ENCODE measurements at regions not wholly inside any gene's neighbourhood (a gene's known extent, or its start where the extent isn't known, plus 50 kb on each side); places are given as distances from the start of the nearest gene placed in this dataset.

DNA sequence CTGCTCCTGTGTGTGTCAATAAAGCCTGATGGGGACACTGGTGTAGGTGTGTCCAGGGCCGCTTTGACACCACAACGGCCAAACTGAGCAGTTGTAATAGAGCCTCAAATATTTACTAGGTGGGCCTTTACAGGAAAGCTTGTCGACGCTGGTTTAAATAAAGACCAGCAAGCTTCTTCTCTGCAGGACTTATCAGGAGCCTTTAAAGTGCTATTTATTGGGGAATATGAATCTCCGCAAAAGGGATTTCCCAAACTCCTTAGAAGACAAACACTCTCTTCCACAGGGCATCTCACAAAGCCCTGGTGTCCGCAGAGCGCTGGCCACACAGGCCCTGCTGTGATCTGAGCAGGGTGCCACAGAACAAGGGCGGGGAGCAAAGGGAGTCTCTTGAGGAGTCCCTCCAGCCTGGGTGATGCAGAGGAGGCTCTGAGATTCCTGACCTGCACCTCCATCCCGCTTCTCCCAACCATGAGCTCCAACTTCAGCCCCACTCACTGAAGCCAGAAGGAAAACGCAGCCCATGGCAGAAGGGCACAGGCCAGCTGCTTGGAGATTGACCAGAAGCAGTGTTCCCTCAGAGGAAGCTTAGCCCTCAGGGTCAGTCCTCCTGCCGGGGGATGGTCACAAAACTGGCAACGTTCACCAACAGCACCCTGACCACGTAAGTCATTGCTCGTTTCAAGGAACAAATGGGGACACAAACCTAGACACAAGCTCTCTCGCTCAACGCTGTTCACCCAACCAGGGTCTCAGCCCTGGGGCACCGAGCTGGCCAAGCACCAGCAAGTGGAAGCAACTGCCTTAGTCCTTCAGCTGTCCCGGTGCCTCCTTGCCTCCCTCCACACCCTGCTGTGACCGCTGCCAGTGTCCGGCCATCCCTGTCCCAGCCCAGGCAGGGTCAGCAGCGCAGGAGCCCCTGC lies 129.5 kb downstream of the OAT start:
- DNase-seq (ENCODE audit: low spot score) (no peak), ATAC-seq (no peak)

DNA sequence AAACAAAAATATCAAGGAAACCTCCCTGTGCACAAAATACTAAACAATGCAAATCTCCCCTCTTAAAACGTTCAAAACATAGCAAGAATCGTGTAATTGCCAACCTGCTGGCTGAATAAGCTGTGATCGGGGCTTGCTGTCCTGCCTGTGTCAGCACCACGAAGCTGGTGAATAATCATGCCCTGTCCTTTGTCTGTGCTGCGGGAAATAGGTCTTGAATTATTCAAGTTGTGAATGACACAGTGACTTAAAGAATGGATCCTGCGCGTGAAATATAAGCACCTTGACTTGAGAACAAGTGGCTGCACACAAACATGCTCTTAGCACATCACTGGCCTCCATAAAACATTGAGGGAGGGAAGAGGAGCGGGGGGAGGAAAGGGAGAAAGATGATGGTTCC lies 130.2 kb downstream of the OAT start:
- DNase-seq (ENCODE audit: low spot score) (no peak), ATAC-seq (no peak)

DNA sequence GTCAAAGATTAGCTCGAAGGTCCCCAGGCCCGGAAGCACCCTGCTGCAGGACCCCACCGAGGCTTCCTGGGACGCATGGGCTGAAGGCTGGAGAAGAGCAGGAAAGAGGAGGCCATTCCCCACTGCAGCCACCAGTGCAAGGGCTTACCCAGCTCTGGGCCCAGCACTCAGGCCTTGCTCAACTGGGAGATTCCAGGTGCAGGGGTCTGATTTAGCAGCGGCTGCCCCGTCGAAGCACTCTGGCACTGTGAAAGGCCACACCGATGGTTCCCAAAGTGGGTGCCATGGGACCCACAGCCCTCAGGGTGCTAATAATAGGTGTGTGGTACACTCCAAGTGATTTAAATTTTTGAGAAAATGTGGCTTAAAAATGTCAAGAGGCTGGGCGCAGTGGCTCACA lies 130.9 kb downstream of the OAT start:
- DNase-seq (ENCODE audit: low spot score) (no peak), ATAC-seq (no peak)

DNA sequence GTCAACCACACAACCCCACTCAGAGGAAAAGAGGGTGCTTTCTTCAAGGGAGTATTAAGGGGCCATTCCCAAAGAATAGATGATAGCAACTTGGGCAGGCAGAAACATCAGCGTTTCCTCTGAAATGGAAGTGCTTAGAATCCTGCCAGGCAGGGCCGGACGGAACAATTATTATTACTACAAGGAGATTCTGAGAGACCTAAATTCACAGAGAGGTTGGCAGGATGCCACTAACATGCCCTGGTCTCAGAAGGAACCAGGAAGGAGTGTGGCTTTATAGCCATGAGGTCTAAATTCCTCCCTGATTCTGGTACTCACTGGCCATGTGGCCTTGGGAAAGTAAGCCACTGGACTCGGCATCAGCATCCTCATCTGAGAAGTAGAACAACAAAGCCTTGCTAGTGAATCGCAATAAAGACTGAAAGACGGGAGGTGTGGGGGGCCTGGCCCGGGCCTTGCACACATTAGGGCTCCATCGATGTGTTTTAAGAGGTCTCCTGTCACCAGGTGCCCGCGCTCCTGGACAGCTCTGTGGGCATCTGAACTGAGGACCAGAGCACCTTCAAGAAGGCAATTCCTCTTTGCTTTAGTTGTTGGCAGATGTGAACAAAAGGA lies 131.5 kb downstream of the OAT start:
- DNase-seq (ENCODE audit: low spot score) (no peak), ATAC-seq (no peak)

DNA sequence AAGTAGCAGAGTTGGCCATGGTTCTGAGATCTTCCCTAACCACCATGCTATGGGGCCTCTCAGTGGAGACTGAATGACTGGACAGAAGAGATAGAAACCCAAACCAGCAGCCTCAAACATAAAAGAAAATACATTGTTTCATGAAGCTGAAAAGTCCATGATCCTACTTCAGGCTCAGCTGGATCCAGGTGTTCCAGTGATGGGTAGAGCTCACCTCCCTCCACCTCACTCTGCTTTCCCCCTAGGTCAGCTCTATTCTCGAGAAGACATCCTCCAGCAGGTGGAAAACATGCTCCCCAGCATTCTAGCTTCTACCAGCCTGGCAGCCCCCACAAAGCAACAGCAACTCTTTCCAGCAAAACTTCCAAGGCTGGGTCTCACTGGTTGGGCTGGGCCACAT lies 132.1 kb downstream of the OAT start:
- no peak for DNase-seq (ENCODE audit: low spot score)
- no peak for ATAC-seq

DNA sequence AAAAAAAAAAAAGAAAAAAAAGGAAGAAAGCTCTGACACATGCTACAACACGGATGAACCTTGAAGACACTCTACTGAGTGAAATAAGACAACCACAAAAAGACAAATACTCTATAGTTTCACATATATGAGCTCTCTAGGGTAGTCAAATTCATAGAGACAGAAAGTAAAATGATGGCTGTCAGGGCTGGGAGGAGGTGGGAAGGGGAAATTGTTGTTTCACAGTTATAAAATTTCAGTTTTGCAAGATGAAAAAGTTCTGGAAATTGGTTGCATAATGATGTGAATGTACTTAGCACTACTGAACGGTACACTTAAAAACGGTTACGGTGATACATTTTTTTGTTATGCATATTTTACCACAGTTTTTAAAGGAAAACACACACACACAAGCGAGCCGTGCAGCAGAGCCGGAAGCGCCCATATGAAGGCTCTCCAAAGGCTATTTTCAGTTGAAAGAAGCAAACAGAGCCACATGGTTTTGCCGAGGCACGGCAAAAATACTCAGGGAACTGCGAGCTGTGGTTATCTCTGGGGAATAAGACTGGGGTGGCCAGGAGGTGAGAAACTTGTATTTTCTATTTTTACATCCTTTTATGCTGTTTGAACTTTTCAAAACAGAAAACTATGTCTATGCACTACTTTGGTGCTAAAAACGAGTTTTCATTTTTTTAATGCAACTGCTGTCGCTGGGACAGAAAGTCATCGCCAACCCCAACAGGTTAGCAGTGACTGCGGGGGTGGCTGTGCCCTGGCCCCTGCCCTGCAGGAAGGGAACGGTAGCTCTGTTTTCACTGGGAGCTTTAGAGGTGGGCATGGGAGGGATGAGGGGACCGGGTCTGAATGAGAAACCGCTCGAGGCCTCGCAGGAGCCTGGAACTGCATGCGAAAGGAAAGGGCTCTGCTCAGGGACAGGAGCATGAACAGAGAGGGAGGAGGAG lies 132.9 kb downstream of the OAT start:
- DNase-seq (ENCODE audit: low spot score) (no peak), ATAC-seq (no peak)

DNA sequence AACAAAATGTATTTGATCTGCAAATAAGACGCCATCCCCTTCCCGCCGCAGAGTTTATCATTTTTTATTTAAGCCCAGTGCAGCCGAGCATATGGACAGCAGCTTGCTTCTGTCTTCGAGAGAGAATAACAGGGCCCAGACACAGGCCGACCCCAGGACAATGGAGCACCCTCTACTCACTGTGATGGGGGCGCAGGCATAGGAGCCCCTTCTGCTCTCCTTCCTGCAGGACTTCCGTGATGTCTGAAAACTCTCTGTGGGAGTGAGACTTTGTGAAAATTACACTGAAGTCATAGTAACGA lies 134.8 kb downstream of the OAT start:
- ATAC-seq, result no peak
- DNase-seq (ENCODE audit: low spot score), result no peak

DNA sequence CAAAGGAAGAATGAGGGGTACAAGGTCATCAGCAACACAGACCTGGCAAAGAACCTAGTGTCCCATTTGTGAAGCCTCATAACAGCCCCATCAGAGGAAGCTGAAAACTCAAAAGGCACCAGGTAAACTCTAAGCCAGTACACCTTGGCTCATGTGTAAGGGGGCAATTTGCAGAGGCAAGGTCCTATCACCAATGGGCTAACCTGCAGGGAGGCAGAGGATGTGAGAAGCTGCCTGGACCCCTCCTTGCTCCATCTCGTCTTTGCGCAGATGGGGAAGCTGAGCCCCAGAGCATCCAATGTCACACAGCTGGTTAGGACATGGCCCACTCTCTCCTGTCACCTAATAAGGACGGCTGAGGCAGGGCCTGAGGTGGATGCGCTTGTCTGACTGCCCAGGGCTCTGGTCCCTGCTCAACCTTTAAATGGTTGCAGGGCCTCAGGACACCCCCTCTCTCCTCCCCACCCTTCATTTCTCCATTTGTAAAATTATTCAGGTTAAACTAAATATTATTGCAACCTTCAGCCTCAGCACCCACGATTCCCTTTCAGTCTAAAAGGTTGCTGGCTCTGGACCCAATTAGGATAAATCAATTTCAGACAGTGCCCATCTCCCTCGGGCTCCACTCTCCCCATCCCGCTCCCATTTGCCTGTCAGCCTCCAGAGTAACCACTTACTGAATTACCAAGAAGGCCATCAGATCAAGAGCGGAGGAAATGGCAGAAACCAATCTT lies 135.3 kb downstream of the OAT start:
- DNase-seq (ENCODE audit: low spot score) (no peak), ATAC-seq (no peak)

DNA sequence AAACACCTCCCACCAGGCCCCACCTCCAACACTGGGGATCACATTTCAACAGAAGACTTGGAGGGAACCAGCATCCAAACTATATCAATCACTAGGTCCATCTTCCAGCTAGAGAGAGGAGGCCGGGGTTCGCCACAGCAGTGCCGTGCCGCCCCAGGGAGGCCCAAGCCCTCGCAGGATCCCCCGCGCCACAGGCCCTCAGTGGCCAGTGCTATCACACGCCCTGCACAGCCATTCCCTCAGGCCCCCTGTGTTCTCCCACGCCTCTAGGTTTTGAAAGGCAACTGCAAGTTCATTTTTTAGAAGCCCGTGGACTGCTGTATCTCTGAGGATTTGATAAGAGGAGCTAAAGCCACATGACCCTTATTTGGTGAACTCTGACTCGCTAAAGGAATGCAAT lies 136.4 kb downstream of the OAT start:
- ATAC-seq (no peak), DNase-seq (ENCODE audit: low spot score) (no peak)

DNA sequence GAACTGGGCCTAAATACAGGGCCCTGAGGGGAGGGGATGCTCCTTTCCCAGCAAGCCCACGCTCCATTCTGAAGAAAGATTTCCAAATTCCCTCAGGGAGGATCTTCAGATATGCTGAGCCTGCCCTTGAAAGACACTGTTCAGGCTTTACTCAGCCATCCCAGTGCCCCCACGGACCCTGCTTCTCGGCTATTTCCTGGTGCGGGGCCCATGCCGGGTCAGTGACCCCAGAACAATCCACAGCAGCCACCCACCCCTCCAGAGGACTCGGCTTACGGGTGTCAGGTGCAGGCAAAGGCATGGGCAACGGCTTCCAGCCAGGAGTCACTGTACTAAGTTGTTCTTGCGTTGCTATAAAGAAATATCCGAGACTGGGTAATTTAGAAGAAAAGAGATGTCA lies 137.1 kb downstream of the OAT start:
- ATAC-seq, result no peak
- DNase-seq (ENCODE audit: low spot score), result no peak

DNA sequence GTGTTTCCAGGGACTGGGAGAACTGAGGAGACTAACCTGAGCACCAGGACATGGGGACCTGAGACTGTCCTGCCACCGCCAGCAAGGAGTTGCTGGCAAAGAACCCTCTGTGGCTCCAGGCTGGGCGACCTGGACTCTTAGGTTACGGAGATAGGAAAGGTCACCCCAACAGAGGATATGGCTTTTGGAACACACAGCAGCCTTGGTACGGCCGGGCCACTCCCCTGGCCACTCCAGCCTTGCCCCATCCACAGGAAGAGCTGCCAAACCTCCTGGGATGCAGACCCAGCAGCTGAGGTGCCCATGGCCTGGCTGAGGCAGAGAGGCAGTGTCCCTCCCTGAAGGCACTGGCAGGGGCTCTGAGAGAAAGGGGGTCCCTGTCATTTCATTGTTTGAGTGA lies 137.8 kb downstream of the OAT start:
- no peak for ATAC-seq
- DNase-seq (ENCODE audit: low spot score), result no peak

DNA sequence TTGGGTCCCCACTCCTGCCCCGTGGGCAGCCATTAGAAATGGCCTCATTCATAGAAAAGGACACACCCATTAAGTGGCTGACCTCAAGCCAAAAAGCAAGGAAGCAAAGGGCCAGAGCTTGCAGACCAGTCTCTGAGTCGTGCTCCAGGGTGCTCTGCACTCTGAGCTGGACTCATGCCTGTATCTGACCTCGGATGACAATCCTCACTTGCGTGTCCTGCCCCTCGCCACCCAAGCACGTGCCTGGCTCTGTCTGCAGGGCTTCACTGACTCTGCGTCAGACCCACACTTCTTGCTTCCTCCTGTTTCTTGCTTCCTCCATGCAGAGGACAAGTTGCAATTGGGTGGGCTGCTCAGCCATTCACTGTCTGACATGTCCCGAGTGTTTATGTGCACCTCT lies 138.8 kb downstream of the OAT start:
- ATAC-seq (peak; percentile 17), DNase-seq (ENCODE audit: low spot score) (no peak)

DNA sequence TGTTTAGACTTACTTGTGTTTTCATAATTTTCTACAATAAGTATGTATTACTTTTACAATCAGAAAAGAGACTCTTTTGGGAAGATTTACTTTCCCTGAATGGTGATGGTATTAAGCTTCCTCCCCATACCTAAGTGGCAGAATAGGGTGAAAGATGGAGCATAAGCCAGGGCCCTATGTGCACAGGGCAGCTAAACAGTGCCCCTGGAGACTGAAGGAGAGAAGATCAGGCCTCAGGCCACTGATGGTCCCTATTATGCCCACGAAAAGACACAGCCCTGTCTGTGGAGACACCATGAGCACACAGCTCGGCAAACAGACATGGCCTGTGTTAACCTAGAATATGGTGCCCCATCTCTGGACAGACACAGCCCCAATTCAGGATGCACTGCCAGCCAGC lies 139.4 kb downstream of the OAT start:
- no peak for ATAC-seq
- DNase-seq (ENCODE audit: low spot score), result no peak

DNA sequence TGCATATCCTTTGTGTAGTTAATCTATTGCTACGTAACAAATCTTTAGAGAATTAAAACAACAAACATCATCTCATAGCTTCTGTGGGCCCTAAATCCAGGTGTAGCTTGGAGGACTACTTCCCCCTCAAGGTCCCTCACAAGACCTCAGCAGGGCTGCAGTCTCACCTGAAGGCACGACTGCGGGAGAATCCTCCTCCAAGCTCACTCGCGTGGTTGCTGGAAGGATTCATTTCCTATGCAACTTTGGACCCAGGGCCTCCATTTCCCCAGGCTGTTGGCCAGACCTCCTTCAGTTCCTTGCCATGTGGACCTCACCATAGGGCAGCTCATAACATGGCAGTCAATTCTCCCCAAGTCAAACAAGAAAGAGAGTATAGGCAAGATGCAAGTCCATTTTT lies 140.4 kb downstream of the OAT start:
- DNase-seq (ENCODE audit: low spot score), result no peak
- no peak for ATAC-seq

DNA sequence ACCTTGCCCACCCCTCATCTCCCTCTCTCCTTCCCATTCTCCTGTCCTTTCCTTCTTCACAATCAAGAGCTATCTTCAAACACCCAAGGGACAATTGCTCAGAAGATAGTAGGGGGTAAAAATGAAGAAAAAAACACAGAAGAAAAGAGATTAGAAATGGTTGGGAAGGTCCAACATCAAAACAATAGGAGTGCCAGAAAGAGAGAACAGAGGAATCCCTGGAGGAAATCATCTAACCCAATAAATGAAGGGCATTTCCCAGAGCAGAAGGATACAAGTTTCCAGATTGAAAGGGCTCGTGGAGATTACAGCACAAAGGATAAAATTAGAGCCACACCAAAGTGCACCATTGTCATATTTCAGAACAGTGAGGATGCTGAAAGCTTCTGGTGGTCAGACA lies 145.6 kb downstream of the OAT start:
- ATAC-seq, result no peak
- DNase-seq (ENCODE audit: low spot score), result no peak

DNA sequence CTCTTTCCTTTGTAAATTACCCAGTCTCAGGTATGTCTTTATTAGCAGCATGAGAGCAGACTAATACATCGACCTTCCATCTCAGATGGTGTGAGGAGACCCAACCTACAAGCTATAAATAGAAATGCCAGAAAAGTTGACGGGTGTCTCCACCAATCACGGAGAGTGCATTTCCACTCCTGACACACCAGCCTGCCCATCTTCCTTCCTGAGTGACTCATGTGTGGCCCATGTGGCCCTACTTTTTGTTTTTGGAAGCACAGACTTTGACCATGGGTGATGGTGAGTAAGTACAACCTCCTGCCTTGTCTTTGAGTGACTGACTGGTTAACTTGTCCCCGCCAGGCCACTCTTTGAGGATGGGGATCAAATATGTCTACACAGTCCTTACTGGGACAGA lies 147.0 kb downstream of the OAT start:
- no peak for ATAC-seq
- DNase-seq (ENCODE audit: low spot score), result no peak

DNA sequence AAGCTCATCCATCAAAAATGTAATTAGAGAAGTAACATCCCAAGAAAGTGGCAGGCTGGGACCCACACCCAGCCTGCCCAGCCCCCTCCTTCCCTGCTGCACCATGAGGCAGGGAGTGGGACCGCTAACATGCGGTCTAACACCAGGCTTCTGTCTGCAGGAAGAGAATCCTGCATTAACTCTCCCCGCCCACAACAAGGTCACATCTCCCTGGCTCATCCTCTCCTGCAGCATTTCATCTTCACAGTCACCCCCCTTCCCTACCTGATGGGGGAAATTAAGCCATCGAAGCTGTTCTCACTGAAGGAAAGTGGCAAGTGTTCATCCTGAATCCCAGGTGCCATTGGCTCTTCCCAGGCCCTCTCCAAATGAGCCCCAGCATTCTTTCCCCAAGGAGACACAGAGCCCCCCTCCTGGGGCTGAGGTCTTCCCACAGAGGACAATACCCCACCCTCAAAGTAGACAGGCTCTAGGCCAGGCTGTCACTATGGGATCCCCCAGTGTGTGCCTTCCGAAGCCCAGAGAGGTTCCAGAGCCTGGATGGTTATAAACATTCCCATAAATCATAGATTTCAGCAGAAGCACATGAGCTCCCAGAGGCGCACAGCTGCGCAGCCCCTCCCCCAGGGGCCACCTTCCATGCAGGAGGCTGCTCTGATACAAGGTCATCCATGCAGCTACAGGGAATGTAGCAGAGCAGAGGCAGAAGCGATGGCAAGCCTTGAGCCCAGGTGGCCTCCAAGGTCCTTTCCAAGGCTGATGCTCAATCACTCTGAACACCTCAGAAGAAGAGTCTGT lies 148.0 kb downstream of the OAT start:
- no peak for DNase-seq (ENCODE audit: low spot score)
- ATAC-seq, result no peak

DNA sequence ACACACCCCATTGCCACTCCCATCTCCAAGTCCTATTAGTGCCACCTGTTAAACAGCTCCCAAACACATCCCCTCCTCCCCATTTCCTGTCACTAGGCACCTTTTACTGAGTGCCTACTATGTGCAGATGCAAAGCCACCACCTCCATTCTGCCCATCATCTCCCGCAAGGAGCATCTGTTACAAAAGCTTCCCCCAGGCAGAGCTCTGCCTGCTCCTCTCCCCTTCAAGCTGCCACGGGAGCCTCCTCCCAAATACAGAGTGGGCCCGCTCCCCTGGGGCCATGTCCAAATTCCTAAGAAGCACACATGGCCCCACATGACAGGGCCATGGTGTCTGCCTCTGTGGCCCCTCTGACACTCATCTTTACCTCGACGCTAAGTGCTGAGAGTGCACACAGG lies 149.7 kb downstream of the OAT start:
- DNase-seq (ENCODE audit: low spot score) (no peak), ATAC-seq (no peak)

DNA sequence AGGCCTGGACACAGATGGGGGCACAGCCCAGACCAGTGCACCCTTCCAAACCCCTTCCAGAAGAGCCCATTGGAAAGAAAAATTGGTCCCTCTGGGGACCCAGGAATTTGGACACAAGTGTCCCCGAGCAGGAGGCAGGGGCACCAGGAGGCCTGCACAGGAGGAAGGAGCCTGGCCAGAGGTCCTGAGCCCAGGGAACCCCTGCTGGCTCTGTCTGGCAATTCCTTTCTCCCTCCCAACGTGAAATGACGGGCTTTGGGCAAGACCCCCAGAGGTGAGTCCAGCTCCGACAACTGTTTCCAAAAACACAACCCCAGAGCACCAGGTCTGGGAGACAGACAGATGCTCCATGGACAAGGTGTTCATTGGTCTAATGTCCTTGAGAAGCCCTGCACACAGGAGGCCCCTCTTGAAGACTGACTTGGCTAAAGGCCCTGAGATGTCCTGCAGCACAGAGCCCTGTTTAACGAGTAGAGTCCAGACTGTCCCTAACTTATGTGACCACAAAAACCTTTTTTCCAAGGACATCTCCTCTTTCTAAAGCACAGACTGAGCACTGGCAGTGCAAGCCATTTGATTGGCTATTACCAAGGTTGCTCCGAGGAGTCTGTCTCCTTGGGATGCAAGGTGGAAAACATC lies 150.7 kb downstream of the OAT start:
- DNase-seq (ENCODE audit: low spot score) (no peak), ATAC-seq (no peak)

All from left lobe of liver (tissue), 2 donors.